ENCODE measurements at regions not wholly inside any gene's neighbourhood (a gene's known extent, or its start where the extent isn't known, plus 50 kb on each side); places are given as distances from the start of the nearest gene placed in this dataset.

GRCh38 chr14:61847861-61848260 lies 85.6 kb downstream of the SNAPC1 start:
- no peak for DNase-seq (ENCODE audit: low spot score)

- no peak for DNase-seq (ENCODE audit: low spot score)
Measured at GRCh38 chr14:61854898-61855297, 92.7 kb downstream of the SNAPC1 start.

GRCh38 chr14:61860294-61860918 lies 98.2 kb downstream of the SNAPC1 start:
- peak; percentile 54 for DNase-seq (ENCODE audit: low spot score)

- DNase-seq (ENCODE audit: low spot score): no peak
Measured at GRCh38 chr14:61861320-61861865, 99.2 kb downstream of the SNAPC1 start.

- no peak for DNase-seq (ENCODE audit: low spot score)
Measured at GRCh38 chr14:61864329-61864898, 102.2 kb downstream of the SNAPC1 start.

GRCh38 chr14:61866932-61867920 lies 105.0 kb downstream of the SNAPC1 start:
- peak; percentile 5 for DNase-seq (ENCODE audit: low spot score)

- no peak for DNase-seq (ENCODE audit: low spot score)
Measured at GRCh38 chr14:61868846-61869245, 106.6 kb downstream of the SNAPC1 start.

- no peak for DNase-seq (ENCODE audit: low spot score)
Measured at GRCh38 chr14:61870163-61870562, 107.9 kb downstream of the SNAPC1 start.

- no peak for DNase-seq (ENCODE audit: low spot score)
Measured at GRCh38 chr14:61872452-61872851, 110.2 kb downstream of the SNAPC1 start.

- no peak for DNase-seq (ENCODE audit: low spot score)
Measured at GRCh38 chr14:61875483-61875882, 113.3 kb downstream of the SNAPC1 start.

- no peak for DNase-seq (ENCODE audit: low spot score)
Measured at GRCh38 chr14:61876362-61877034, 114.3 kb downstream of the SNAPC1 start.

GRCh38 chr14:61877035-61877390 lies 114.8 kb downstream of the SNAPC1 start:
- DNase-seq (ENCODE audit: low spot score): no peak

GRCh38 chr14:61877768-61878167 lies 115.5 kb downstream of the SNAPC1 start:
- DNase-seq (ENCODE audit: low spot score): no peak

- DNase-seq (ENCODE audit: low spot score): no peak
Measured at GRCh38 chr14:61878931-61879330, 116.7 kb downstream of the SNAPC1 start.

- no peak for DNase-seq (ENCODE audit: low spot score)
Measured at GRCh38 chr14:61881046-61881445, 118.8 kb downstream of the SNAPC1 start.

- no peak for DNase-seq (ENCODE audit: low spot score)
Measured at GRCh38 chr14:61884711-61885110, 122.5 kb downstream of the SNAPC1 start.

GRCh38 chr14:61885203-61885961 lies 123.2 kb downstream of the SNAPC1 start:
- DNase-seq (ENCODE audit: low spot score): no peak

- no peak for DNase-seq (ENCODE audit: low spot score)
Measured at GRCh38 chr14:61887628-61888027, 125.4 kb downstream of the SNAPC1 start.

- peak; percentile 49 for DNase-seq (ENCODE audit: low spot score)
Measured at GRCh38 chr14:61889914-61890351, 127.7 kb downstream of the SNAPC1 start.

GRCh38 chr14:61891170-61891569 lies 128.9 kb downstream of the SNAPC1 start:
- DNase-seq (ENCODE audit: low spot score): no peak

- no peak for DNase-seq (ENCODE audit: low spot score)
Measured at GRCh38 chr14:61891810-61892209, 129.6 kb downstream of the SNAPC1 start.

All from CD4-positive, alpha-beta T cell treated with Interleukin-2 at 100 ng/mL for 4 hours (primary cell).